ENCODE measurements at regions not wholly inside any gene's neighbourhood (a gene's known extent, or its start where the extent isn't known, plus 50 kb on each side); places are given as distances from the start of the nearest gene placed in this dataset.
A peak's percentile ranks its signal among the peaks of the same experiment; 100 is the strongest.
"Not testable (repeated sequence)": the region's sequence is repeated elsewhere in the genome, so short reads cannot be mapped to it uniquely, and the experiment has no call there.

GRCh38 chr1:244155661-244156060, 104.6 kb downstream of the ZBTB18 start:
- Histone ChIP-seq H3K9me3 (replicated peaks in 1 of 2; ENCODE audit: control insufficient read depth in 2 of 2, insufficient read depth in 1 of 2, low read depth in 1 of 2, low read length in 2 of 2) (no peaks in the 10 kb centered on the region), H3K4me1 (ENCODE audit: control insufficient read depth in 2 of 2, insufficient read depth in 1 of 2, low read depth in 1 of 2, low read length in 2 of 2) (peaks cover 11 to 24% of the 10 kb centered on the region in 2 donors), H3K9ac (ENCODE audit: low read depth, low read length, poor library complexity) (no peak overlapping the region), H2AFZ (ENCODE audit: low read length) (no peak overlapping the region), H4K8ac (ENCODE audit: low read depth, low read length) (no peak overlapping the region), H3K4me2 (ENCODE audit: insufficient read depth, low read length, poor library complexity, severe bottlenecking) (no peak overlapping the region), H2BK12ac (ENCODE audit: low read length) (no peak overlapping the region), H3K18ac (ENCODE audit: low read length) (peak overlapping the region; percentile 8), H3K27ac (replicated peaks; ENCODE audit: low read length) (no peak overlapping the region), H4K91ac (ENCODE audit: low read depth, low read length, poor library complexity) (no peak overlapping the region), H3K27me3 (ENCODE audit: control insufficient read depth in 3 of 3, insufficient read depth in 3 of 3, low read depth in 1 of 3, low read length in 3 of 3) (no peaks in the 10 kb centered on the region), H2BK5ac (ENCODE audit: low read length) (no peak overlapping the region), H3K23ac (ENCODE audit: low read depth, low read length, poor library complexity) (no peak overlapping the region), H3K14ac (ENCODE audit: low read length) (no peak overlapping the region), H3K4me3 (ENCODE audit: low read length in 2 of 2) (no peak overlapping the region), H3K36me3 (replicated peaks in 1 of 2; ENCODE audit: control insufficient read depth in 2 of 2, insufficient read depth in 2 of 2, low read length in 2 of 2) (no peaks in the 10 kb centered on the region), H2AK5ac (ENCODE audit: low read depth, low read length) (no peak overlapping the region), H2BK15ac (ENCODE audit: low read length) (no peak overlapping the region), H3K4ac (ENCODE audit: low read length) (no peak overlapping the region), H3K79me1 (ENCODE audit: low read depth, low read length) (no peaks in the 10 kb centered on the region), H2BK120ac (ENCODE audit: low read depth, low read length) (no peak overlapping the region)
- DNase-seq (ENCODE audit: low spot score): no peak
- no CpG with 5 or more reads among the region's 11 CpGs for WGBS, 2 donors (ENCODE audit: extremely low coverage in 2 of 2, insufficient read length in 2 of 2, insufficient replicate concordance in 1 of 2)

- H3K14ac ChIP-seq (ENCODE audit: low read length); H2AFZ ChIP-seq (ENCODE audit: low read length); H4K8ac ChIP-seq (ENCODE audit: low read depth, low read length); H3K4me3 ChIP-seq (ENCODE audit: low read length in 2 of 2); H2BK12ac ChIP-seq (ENCODE audit: low read length); H2BK5ac ChIP-seq (ENCODE audit: low read length); H2BK15ac ChIP-seq (ENCODE audit: low read length); H3K79me1 ChIP-seq (ENCODE audit: low read depth, low read length); H2BK120ac ChIP-seq (ENCODE audit: low read depth, low read length); H4K91ac ChIP-seq (ENCODE audit: low read depth, low read length, poor library complexity); H2AK5ac ChIP-seq (ENCODE audit: low read depth, low read length); H3K36me3 ChIP-seq (replicated peaks in 1 of 2; ENCODE audit: control insufficient read depth in 2 of 2, insufficient read depth in 2 of 2, low read length in 2 of 2); H3K27ac ChIP-seq (replicated peaks; ENCODE audit: low read length); H3K9ac ChIP-seq (ENCODE audit: low read depth, low read length, poor library complexity); H3K27me3 ChIP-seq (ENCODE audit: control insufficient read depth in 3 of 3, insufficient read depth in 3 of 3, low read depth in 1 of 3, low read length in 3 of 3); H3K18ac ChIP-seq (ENCODE audit: low read length); DNase-seq (ENCODE audit: low spot score); H3K4me2 ChIP-seq (ENCODE audit: insufficient read depth, low read length, poor library complexity, severe bottlenecking); H3K9me3 ChIP-seq (replicated peaks in 1 of 2; ENCODE audit: control insufficient read depth in 2 of 2, insufficient read depth in 1 of 2, low read depth in 1 of 2, low read length in 2 of 2); H3K4ac ChIP-seq (ENCODE audit: low read length); H3K23ac ChIP-seq (ENCODE audit: low read depth, low read length, poor library complexity): not testable (repeated sequence)
- peaks cover 15 to 33% of the 10 kb centered on the region in 2 donors for H3K4me1 ChIP-seq (ENCODE audit: control insufficient read depth in 2 of 2, insufficient read depth in 1 of 2, low read depth in 1 of 2, low read length in 2 of 2)
These were observed 105.5 kb downstream of the ZBTB18 start for GRCh38 chr1:244156617-244157016.

DNA sequence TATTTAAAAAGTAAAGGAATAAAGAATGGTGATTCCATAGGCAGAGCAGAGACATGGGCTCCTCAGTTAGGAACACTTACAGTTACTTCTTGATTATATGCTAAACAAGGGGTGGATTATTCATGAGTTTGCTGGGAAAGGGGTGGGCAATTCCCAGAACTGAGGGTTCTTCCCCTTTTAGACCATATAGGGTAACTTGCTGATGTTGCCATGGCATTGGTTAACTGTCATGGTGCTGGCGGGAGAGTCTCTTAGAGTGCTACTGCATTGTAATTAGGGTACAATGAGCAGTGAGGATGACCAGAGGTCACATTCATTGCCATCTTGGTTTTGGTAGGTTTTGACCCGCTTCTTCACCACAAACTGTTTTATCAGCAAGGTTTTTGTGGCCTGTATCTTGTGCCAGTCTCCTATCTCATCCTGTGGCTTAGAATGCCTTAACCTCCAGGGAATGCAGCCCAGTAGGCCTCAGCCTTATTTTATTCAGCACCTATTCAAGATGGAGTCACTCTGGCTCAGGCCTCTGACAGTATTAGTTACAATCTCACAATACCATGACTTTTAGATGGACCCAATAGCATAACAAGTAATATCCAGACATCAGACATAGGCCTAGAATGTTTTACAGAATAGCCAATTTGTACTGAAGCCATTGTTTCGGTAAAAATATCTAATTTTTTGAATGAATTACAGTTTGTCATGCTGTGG, 106.8 kb downstream of the ZBTB18 start:
- Histone ChIP-seq H3K18ac (ENCODE audit: low read length) (no peak overlapping the region), H3K4me3 (ENCODE audit: low read length in 2 of 2) (no peak overlapping the region), H4K91ac (ENCODE audit: low read depth, low read length, poor library complexity) (no peak overlapping the region), H2AK5ac (ENCODE audit: low read depth, low read length) (no peak overlapping the region), H3K23ac (ENCODE audit: low read depth, low read length, poor library complexity) (no peak overlapping the region), H2AFZ (ENCODE audit: low read length) (no peak overlapping the region), H3K14ac (ENCODE audit: low read length) (no peak overlapping the region), H3K9ac (ENCODE audit: low read depth, low read length, poor library complexity) (no peak overlapping the region), H3K27ac (replicated peaks; ENCODE audit: low read length) (no peak overlapping the region), H3K4me2 (ENCODE audit: insufficient read depth, low read length, poor library complexity, severe bottlenecking) (no peak overlapping the region), H2BK5ac (ENCODE audit: low read length) (no peak overlapping the region), H2BK120ac (ENCODE audit: low read depth, low read length) (no peak overlapping the region), H3K27me3 (ENCODE audit: control insufficient read depth in 3 of 3, insufficient read depth in 3 of 3, low read depth in 1 of 3, low read length in 3 of 3) (no peaks in the 10 kb centered on the region), H3K36me3 (replicated peaks in 1 of 2; ENCODE audit: control insufficient read depth in 2 of 2, insufficient read depth in 2 of 2, low read length in 2 of 2) (no peaks in the 10 kb centered on the region), H2BK12ac (ENCODE audit: low read length) (no peak overlapping the region), H3K9me3 (replicated peaks in 1 of 2; ENCODE audit: control insufficient read depth in 2 of 2, insufficient read depth in 1 of 2, low read depth in 1 of 2, low read length in 2 of 2) (no peaks in the 10 kb centered on the region), H3K4me1 (ENCODE audit: control insufficient read depth in 2 of 2, insufficient read depth in 1 of 2, low read depth in 1 of 2, low read length in 2 of 2) (peaks cover 15 to 34% of the 10 kb centered on the region in 2 donors), H2BK15ac (ENCODE audit: low read length) (no peak overlapping the region), H3K4ac (ENCODE audit: low read length) (no peak overlapping the region), H3K79me1 (ENCODE audit: low read depth, low read length) (no peaks in the 10 kb centered on the region), H4K8ac (ENCODE audit: low read depth, low read length) (no peak overlapping the region)
- DNase-seq (ENCODE audit: low spot score): no peak
- no CpG with 5 or more reads among the region's 3 CpGs for WGBS, 2 donors (ENCODE audit: extremely low coverage in 2 of 2, insufficient read length in 2 of 2, insufficient replicate concordance in 1 of 2)

- Histone ChIP-seq H3K27ac (replicated peaks; ENCODE audit: low read length) (no peak overlapping the region), H3K9me3 (replicated peaks in 1 of 2; ENCODE audit: control insufficient read depth in 2 of 2, insufficient read depth in 1 of 2, low read depth in 1 of 2, low read length in 2 of 2) (no peaks in the 10 kb centered on the region), H2BK12ac (ENCODE audit: low read length) (no peak overlapping the region), H3K4me1 (ENCODE audit: control insufficient read depth in 2 of 2, insufficient read depth in 1 of 2, low read depth in 1 of 2, low read length in 2 of 2) (peaks cover 18 to 44% of the 10 kb centered on the region in 2 donors), H3K23ac (ENCODE audit: low read depth, low read length, poor library complexity) (no peak overlapping the region), H3K18ac (ENCODE audit: low read length) (no peak overlapping the region), H3K4ac (ENCODE audit: low read length) (no peak overlapping the region), H2BK15ac (ENCODE audit: low read length) (no peak overlapping the region), H2BK5ac (ENCODE audit: low read length) (no peak overlapping the region), H3K4me3 (ENCODE audit: low read length in 2 of 2) (no peak overlapping the region), H3K27me3 (ENCODE audit: control insufficient read depth in 3 of 3, insufficient read depth in 3 of 3, low read depth in 1 of 3, low read length in 3 of 3) (no peaks in the 10 kb centered on the region), H4K8ac (ENCODE audit: low read depth, low read length) (no peak overlapping the region), H3K36me3 (replicated peaks in 1 of 2; ENCODE audit: control insufficient read depth in 2 of 2, insufficient read depth in 2 of 2, low read length in 2 of 2) (no peaks in the 10 kb centered on the region), H3K14ac (ENCODE audit: low read length) (no peak overlapping the region), H3K4me2 (ENCODE audit: insufficient read depth, low read length, poor library complexity, severe bottlenecking) (no peak overlapping the region), H3K79me1 (ENCODE audit: low read depth, low read length) (no peaks in the 10 kb centered on the region), H3K9ac (ENCODE audit: low read depth, low read length, poor library complexity) (no peak overlapping the region), H2AFZ (ENCODE audit: low read length) (no peak overlapping the region), H2AK5ac (ENCODE audit: low read depth, low read length) (no peak overlapping the region), H2BK120ac (ENCODE audit: low read depth, low read length) (no peak overlapping the region), H4K91ac (ENCODE audit: low read depth, low read length, poor library complexity) (no peak overlapping the region)
- DNase-seq (ENCODE audit: low spot score): no peak
- no CpG with 5 or more reads among the region's 8 CpGs for WGBS, 2 donors (ENCODE audit: extremely low coverage in 2 of 2, insufficient read length in 2 of 2, insufficient replicate concordance in 1 of 2)
These were observed 108.6 kb downstream of the ZBTB18 start for GRCh38 chr1:244159646-244160045.
